Kidney tubule cell (primary cell): ENCODE measurements at regions not wholly inside any gene's neighbourhood (a gene's known extent, or its start where the extent isn't known, plus 50 kb on each side); places are given as distances from the start of the nearest gene placed in this dataset.
"Not testable (repeated sequence)": the region's sequence is repeated elsewhere in the genome, so short reads cannot be mapped to it uniquely, and the experiment has no call there.

Source experiments
- DNase-seq: peaks from one replicate; pipeline ENCODE4 v3.0.0-alpha.2; 2018; ENCODE audit warnings: low spot score

DNA sequence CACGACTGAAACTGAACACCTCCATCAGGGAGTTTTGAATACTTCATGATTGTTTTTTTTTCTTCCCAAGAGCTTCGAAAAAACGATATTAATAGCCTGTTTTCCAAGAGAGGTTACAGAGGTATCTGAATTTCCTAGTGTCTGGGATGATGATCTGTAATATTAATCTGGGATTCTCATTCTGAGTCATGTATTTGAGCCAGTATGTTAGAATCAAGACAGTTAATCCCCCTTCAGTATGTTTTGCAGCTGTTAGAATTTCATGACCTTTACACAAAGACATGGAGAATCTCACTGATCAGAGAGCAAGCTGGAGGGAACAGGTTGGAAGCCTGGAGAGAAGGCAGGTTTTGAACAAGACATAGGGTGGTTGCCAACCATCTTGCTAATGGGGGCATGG is 234.5 kb upstream of the GAP43 start:
- no peak for DNase-seq

DNA sequence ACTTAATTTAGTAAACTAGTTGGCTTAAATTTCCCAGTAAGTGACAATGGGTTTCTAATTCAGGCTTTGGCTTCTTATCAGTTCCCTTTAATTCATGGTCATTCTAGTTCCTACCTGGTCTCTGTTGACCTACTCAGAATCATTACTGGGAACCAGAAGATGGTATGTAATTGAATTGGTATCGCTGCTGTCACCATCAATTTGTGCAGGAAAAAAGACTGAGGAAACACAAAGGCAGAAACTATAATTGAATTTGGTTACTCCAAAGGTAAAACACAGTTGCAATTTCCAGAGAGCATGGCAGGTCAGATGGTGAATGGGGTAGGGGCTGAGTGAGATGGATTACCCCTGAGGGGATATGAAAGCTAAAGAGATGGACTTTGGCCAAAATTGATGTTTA is 226.5 kb upstream of the GAP43 start:
- DNase-seq: no peak

DNA sequence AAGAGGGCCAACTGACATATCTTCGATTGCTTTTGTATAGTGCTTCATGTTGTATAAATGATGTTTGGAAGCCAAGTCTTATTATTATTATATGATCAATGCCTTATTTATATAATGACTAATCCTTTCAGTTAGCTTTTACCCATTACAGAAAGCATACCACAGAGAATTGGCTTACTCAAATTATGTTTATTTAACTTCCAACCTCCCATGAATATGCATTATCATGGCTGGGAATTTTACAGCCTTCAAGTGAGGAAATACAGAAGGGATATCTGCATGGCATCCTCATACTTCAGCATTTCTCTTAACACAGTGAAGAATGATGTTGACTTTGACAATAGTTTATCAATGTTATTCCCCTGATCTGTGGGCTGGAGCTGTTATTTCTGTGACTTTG is 225.9 kb upstream of the GAP43 start:
- no peak for DNase-seq

DNA sequence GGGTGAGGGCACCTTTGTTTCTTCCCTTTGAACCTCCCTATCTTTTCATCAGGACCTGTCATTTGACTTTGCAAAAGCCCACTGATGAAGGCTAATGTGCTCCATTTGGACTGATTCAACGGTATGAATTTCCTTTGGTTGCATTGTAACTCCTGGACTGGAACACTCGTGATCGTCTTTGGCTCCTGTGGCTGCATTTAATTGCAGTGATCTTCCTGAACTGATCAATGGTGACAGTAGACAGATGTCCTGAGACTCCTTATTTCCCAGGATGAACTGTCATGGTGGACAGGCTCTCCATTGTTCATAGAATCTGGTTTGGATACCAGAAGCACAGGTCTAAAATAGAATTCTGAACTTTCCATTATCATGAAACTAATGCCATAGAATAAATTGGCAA is 224.8 kb upstream of the GAP43 start:
- DNase-seq: no peak

DNA sequence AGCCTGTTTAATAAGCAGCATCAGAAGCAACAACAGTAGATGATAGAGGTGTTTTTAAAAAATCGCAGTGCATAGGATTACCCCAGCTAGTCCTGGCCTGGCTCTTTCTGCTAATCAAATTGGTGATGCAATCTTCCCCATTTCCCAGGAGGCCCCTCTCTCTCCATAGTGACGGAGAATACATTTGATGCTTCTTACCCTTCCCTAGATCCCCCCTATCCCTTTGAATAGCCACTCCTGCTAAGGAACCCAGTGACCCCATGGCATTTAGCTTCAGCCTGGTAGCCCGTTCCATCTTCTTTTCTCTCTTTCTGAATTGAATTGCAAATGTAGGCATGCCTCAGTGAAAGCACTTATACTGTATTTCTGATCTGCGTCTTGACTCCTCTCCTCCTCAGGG is 223.6 kb upstream of the GAP43 start:
- no peak for DNase-seq

DNA sequence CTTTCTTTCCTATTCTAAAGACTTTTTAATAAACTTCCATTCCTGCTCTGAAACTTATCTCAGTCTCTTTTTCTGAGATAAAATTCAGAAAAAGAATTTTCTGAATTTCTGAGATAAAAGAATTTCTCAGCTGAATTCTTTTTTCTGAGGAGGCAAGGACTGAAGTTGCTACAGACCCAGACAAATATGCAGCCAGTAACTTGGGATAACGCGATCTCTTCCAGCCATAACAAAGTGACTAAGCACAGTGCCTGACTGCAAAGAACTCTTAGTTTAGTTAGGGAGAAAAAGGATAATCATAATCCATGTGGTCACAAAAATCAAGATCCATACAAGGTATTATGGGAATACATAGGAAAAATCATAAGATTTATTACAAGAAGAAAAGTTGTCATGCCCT is 222.0 kb upstream of the GAP43 start:
- DNase-seq: peak; percentile 58

DNA sequence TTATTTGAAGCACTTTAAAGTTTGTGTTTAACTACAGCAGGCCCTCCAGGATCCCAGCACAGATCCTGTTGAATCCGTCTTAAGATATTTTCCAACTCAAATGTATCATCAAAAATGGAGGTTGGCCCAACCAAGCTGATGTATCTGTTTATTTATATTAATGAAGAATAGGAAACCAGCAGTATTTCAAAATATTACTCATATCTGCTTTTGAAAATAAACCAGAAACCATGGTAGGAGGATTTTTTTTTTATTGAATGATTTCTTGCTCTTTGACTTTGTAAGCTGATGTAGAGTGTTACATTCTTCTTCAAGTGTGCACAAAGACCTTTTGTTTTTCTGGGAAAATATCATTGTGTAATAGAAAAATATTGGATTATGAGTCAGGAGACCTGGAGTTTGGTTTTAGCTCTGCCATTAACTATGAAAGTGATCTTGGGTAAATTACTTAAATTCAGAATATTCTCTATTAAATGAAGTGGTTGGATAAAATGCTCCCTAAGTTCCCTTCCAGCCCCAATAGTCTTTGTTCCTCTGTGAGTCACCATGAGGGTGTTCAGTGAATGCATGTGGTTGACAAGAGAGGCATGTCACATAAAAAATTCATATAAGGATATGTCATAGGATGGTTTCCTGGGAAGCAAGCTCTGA is 221.3 kb upstream of the GAP43 start:
- peak; percentile 86 for DNase-seq

DNA sequence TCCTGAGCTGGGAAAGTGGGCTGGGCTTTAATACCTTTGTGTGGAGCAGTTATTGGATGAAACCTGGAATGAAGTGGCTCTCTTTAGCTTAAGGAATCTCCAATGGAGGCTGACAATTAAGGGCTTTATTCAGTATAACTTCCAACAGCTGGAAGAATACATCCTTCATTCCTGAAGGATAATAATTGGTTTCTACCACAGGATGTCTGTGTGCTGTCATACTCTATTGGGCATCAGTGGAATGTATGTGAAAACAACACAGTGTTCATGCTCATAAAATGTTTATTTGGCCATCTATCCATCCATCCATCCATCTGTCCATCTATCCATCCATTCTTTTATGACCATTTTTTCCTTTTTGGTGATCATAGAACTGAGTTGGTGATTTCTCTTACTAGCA is 220.7 kb upstream of the GAP43 start:
- DNase-seq: peak; percentile 25

DNA sequence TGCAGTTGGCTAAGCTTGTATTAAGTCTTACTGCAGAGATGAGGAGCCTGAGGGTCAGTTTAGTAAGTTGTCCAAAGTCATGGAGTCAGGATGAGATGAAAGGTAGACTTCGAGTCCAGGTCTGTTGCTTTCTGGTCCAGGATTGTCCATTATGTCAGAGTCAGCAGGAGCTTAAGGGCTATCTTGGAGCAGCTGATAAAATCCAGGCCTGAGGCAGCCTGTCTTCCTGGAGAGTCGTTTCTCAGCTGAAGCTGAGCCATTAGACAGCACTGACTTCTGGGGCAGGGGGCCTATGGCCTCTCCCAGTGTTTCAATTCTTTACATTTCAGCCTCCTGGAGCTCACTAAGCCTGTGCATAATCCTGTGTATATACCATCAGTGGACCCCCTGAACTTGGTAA is 219.5 kb upstream of the GAP43 start:
- DNase-seq: no peak

DNA sequence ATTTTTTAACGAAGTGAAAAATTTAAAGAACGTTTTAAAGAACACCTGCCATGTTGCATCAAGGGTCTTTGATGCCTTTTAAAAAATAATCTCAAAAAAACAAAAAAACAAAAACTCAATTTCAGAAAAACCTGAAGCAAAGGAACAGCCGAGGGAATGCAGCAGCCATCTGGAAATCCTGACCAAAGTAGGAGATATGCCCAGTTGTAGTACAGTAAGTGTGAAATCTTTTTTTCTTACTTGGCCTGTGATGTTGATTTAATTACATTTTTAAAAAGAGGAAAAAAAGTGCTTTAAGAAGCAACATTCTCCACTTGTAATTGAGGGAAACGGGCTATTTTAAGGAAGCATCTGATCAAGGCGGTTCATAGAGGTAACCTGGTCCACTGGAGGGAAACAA is 213.7 kb upstream of the GAP43 start:
- DNase-seq: no peak

DNA sequence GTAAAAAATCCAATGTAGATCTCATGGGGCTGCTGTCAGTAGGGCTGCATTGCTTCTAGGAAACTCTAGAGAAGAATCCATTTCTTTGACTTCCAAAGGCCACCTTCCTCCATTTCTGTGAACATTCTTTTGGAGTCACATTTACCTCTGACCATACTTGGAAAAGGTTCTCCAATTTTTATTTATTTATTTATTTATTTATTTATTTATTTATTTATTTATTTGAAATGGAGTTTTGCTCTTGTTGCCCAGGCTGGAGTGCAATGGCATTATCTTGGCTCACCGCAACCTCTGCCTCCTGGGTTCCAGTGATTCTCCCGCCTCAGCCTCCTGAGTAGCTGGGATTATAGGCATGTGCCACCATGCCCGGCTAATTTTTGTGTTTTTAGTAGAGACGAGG is 208.7 kb upstream of the GAP43 start:
- not testable (repeated sequence) for DNase-seq

DNA sequence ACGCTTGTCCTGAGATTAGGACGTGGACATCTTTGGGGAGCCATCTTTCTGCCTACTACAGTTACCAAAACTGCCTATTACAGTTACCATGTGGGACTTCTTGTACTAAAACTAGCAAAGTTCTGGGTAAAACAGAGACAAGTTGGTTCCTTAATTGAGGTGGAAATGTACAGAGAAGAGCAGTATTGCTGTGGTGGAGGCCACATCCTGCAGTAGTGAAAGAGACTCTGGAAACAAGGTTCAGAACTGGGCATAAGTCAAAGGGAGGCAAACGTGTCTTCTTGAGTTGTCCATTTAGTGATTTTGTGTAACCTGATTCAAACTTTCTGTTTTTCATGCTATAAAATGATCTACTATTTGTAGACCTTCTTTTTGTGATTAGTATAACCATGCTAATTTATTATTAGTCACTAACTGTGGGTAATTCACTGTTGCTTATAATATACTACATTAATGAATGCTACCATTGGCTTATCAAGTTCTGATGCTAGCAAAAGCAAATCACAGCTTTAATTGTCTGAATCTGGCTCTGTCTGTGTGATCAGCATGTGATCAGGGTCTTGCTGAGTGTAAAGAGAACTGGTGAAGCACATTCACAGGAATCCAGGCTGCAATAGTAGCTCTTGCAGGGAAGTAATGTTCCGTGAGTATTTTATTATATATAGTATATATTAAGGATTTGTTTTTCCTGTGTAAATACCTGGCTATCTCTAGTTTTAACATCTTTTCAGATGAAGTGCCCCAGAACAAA is 207.9 kb upstream of the GAP43 start:
- no peak for DNase-seq

DNA sequence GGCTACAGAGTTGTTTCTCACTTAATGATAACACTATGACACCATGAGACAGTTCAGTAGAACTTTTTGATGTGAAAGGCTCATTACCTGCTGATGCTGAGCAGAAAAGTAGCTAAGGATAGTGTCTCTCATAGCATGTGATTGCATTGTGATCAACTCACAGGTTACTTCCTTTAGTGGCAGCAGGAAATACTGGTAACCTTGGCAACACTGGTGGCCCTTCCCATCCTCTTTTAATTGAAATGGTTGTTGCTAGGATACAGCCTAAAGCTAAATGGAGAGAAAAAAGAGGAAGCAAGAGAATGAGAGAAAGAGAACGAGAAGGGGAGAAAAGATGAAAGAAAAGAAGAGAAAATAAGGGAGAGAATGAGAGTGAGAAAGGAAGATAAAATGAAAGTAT is 204.7 kb upstream of the GAP43 start:
- DNase-seq: no peak

DNA sequence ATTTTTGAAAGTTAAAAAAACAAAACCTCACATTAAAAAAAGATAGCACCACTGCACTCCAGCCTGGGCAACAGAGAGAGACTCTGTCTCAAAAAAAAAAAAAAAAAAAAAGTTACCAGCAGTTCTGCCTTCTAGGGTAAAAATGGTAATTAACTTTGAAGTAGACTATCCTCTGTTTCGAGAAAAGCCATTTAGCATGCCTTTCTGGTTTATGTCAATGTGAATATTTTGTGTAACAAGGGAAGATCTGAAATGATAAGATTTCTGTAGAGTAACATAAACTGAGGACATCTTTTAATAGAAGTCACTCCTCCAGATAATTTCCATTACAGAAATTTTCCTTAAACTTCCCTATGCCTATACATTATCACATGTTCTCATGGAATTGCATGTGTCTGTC is 203.2 kb upstream of the GAP43 start:
- DNase-seq: no peak

DNA sequence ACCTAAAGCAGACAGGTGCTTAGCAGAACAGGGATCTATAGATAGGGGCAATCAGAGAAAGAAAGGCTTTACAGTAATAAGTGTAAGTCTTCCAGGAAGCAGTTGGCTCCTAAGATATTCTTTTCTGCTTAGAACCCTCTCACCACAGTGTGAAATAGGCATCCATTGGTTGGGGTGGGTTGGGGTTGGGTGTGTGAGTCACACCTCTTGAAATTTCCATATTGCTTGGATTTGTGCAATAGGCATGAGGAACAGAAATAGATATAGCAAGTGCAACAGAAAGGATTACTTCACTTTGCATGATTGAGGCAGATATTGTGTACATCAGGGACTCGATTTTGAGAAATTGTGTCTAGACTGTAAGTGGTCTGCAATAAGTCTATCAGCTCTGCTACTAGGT is 200.1 kb upstream of the GAP43 start:
- no peak for DNase-seq

DNA sequence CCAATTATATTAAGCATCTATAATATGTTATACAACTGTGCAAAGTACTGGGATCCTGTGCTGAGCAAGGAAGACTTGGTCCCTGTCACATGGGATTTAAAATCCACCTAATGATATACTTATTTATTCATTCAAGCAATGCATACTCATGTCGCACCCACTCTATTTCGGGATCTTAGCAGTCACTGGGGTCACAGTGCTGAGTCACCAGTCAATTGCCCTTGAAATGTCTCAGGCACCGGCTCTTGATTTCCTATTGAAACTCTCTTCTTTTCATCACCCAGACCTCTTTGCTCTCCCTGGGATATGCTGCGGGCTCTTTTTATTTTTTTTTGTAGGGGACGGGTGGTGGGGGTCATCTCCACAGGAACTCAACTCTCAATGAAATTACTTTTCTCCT is 194.5 kb upstream of the GAP43 start:
- peak; percentile 25 for DNase-seq

DNA sequence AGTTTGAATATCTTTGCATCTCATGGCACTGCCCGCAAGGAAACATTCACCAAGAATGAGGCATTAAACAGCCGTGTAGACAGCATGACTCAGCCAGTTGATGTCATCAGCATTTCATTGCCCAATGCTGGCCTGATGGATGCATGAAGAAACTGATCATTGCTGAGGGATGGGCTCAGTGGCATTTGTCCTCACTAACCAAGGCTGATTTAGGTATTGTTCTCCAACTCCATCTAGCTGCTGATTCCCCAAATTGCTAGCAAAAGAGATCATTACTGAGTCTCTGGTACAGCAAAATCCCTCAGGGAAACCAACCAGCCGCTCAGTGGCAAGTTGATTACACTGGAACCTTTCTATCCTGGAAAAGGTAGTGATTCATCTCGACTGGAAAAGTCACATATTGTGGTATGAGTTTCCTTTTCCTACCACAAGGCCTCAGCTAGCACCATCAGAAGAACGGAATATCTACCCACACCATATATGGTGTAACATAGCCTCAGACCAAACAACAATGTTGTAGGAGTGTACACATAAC is 186.5 kb upstream of the GAP43 start:
- peak; percentile 89 for DNase-seq

DNA sequence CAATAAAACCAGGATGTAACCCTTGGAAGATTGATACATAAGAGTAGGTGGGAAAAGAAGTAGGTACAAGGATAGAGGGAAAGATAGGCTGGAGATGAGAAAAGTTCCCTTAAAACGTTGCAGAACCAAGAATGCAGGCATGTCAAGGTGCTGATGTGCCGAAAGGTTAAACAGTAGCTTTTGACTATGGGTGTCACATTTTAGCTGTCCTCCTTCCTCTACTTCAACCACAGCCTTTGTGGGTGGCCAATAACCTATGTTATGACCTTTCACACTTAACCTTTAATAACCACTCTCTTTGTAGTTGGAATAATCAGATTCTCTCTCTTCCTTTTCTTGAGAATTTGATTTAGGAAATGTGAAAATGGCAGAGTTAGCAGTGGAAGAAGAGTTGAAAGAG is 184.5 kb upstream of the GAP43 start:
- no peak for DNase-seq

DNA sequence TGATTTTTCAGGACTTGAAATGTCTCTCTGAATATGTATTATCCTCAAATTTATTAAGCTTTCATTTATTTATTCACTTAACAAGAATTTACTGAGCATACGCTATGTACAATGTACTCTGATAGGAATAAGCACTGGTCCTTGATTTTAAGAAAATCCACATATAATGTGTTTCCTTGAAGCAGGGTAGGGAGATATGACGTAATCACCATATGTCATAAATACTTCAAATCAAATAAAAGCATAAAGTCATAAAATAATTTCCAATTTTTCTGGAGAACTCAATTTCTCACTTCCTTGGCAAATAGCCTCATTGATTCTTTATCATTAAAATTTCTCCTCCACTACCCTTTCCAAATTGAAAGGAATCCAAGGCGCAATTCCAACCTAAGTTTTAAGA is 177.8 kb upstream of the GAP43 start:
- no peak for DNase-seq

DNA sequence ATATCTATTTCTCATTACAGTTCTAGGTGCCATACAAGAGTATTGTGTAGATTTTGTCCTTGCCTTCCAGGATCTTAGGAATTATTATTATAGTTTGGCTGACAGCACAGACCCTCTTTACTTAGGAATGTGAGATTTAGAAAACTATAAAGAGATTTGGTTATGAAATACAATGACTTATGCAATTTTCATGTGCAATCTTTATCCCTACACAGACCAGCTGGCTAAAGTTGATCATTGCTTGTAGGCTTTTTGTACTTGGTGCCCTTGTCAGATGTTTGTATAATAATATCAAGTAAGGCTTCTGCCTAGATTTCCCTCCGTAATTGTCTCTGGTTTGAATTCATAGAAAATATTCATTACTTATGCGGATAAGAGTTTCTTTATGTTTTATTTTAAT is 174.5 kb upstream of the GAP43 start:
- no peak for DNase-seq

DNA sequence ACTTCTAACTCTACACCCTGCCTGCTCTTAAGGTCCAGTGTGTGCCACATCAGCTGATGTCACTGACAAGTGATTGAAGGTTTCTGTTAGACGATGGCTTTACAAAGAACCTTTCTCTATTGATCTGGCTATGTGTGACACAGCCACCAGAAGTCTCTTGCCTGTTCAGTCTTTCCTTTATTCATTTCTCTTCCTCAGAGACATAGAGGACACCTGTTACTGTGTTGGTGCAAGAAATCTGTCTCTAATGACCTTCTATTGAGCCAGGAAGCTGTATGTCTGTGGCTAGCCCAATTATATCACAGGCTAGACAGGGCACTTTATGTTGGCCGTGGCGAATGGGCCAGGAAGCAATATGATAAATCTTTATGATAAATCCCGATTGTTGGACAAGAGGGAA is 173.3 kb upstream of the GAP43 start:
- no peak for DNase-seq

DNA sequence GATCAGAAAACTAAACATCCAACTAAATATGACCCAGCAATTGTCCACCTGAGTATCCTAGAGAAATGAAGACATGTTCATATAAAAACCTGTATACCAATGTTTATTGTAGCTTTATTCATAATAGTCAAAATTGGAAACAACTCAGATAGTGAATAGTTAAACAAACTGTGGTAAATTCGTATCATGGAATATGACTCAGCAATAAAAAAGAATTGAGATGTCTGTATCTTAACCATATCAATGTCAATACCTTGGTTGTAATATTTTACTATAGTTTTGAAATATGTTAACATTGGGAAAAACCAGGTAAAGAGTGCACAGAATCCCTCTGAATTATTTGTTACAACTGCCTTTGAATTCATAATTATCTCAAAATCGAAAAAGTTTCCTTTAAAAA is 159.3 kb upstream of the GAP43 start:
- no peak for DNase-seq

DNA sequence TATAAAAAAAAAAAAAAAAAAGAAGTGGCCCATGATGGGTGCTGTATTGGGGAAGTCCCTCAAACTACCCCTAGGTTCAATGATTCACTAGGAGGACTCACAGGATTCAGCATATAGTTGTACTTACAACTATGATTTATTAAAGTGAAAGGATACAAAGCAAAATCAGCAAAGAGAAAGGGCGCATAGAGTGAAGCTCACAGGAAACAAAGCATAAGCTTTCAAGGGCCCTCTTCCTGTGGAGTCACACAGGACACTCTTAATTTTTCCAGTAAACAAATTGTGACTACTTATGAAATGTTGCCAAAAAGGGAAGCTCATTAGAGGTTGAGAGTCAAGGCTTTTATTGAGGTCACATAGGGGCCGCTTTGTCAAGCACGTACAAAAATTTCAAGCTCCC is 153.7 kb upstream of the GAP43 start:
- no peak for DNase-seq

DNA sequence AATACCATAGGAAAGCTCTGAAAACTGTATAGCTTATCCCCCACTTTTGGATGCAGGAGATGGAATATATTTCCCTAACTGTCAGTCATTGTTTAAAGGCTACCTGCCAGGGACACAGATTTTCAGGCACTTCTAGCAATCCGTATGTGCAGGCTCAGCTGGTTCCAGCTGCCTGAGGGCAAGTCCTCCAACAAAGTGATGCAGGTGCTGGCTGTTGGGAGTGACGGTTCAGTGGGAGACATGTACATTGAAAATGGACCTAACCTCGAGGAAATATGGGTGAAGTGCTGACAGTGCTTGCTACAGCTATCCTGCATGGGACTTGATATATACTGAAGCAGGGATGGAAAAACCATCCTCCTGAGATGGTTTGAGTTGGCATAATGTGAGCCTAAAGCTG is 153.1 kb upstream of the GAP43 start:
- no peak for DNase-seq
